ENCODE measurements at regions not wholly inside any gene's neighbourhood (a gene's known extent, or its start where the extent isn't known, plus 50 kb on each side); places are given as distances from the start of the nearest gene placed in this dataset.

- TF ChIP-seq POLR2AphosphoS5 (IDR thresholded peaks at IDR 0.05; ENCODE audit: low read depth, low read length) (no peak), TAF1 (IDR thresholded peaks at IDR 0.05; ENCODE audit: borderline replicate concordance, insufficient read depth, low read length) (no peak)
- TF ChIP-seq, protein P1, sequence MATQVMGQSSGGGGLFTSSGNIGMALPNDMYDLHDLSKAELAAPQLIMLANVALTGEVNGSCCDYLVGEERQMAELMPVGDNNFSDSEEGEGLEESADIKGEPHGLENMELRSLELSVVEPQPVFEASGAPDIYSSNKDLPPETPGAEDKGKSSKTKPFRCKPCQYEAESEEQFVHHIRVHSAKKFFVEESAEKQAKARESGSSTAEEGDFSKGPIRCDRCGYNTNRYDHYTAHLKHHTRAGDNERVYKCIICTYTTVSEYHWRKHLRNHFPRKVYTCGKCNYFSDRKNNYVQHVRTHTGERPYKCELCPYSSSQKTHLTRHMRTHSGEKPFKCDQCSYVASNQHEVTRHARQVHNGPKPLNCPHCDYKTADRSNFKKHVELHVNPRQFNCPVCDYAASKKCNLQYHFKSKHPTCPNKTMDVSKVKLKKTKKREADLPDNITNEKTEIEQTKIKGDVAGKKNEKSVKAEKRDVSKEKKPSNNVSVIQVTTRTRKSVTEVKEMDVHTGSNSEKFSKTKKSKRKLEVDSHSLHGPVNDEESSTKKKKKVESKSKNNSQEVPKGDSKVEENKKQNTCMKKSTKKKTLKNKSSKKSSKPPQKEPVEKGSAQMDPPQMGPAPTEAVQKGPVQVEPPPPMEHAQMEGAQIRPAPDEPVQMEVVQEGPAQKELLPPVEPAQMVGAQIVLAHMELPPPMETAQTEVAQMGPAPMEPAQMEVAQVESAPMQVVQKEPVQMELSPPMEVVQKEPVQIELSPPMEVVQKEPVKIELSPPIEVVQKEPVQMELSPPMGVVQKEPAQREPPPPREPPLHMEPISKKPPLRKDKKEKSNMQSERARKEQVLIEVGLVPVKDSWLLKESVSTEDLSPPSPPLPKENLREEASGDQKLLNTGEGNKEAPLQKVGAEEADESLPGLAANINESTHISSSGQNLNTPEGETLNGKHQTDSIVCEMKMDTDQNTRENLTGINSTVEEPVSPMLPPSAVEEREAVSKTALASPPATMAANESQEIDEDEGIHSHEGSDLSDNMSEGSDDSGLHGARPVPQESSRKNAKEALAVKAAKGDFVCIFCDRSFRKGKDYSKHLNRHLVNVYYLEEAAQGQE (IDR thresholded peaks at IDR 0.05; ENCODE audit: insufficient read depth in 1 of 2, low read depth in 2 of 2, low read length in 2 of 2), result no peak
Observed at GRCh38 chrX:124475358-124475757, 129.0 kb downstream of the SH2D1A start.
